NCI-H146 treated with DMSO at 0.1 percent for 48 hours (cell line): ENCODE measurements at regions not wholly inside any gene's neighbourhood (a gene's known extent, or its start where the extent isn't known, plus 50 kb on each side); places are given as distances from the start of the nearest gene placed in this dataset.

Source experiments
- DNase-seq: peaks from one replicate; lab custom pipeline; 2025; ENCODE audit not compliant: unreplicated experiment; lab: John Stamatoyannopoulos, UW

- DNase-seq: no peak
Observed at GRCh38 chr10:59595593-59595992, 114.1 kb downstream of the SLC16A9 start.

DNA sequence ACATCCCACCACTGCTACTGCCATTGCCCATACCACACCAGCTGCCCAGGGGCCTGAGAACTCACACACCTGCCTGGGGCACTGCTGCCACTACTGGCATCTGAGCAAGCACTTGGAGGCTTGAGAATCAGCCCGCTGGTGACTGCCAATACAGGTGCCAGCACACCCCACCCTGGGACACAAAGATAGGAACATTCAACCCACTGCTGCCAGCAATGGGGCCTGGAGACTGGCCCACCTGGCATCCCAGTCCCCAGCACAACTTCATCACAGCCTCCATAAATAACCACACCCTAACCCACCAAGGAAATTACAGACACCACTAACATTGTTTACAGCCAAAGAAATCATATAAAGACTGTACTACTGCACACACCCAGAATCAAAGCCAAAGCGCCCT, 115.9 kb downstream of the SLC16A9 start:
- DNase-seq: no peak

DNA sequence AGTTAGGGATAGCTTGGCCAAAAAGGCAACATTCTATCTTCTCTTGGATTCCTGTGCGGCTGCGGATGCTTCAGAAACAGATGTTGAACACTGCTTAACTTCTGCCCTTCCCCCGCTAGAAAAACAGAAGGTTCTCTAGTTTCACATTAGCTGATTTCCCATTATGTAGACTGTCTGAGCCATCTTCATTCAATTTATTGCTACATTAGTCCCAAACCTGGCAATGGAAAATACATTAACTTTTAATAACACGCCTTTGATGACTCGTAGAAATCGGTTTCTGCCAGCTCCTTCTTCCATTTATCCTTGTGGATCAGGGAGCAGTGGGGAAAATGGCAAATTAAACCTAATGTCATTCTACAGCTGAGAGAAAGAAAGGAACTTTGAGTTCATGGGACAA, 119.9 kb downstream of the SLC16A9 start:
- DNase-seq: no peak

DNA sequence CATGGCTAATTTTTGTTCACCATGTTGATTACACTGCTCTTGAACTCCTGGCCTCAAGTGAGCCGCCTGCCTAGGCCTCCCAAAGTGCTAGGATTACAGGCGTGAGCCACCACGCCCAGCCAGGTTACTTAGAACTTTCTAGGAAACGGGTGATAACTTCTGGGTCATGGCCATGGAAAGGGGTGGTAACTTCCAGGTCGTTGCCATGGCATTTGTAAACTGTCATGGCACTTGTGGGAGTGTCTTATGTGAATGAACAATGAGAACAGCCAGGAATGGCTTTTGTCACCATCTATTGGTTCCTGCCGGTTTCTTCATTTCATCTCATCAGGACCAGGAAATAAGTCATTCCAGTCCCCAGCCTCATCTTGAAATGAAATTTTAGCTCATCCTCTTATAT, 120.9 kb downstream of the SLC16A9 start:
- DNase-seq: no peak

- DNase-seq: no peak
Observed at GRCh38 chr10:59587756-59588140, 121.9 kb downstream of the SLC16A9 start.

- DNase-seq: no peak
Observed at GRCh38 chr10:59587083-59587755, 122.4 kb downstream of the SLC16A9 start.

DNA sequence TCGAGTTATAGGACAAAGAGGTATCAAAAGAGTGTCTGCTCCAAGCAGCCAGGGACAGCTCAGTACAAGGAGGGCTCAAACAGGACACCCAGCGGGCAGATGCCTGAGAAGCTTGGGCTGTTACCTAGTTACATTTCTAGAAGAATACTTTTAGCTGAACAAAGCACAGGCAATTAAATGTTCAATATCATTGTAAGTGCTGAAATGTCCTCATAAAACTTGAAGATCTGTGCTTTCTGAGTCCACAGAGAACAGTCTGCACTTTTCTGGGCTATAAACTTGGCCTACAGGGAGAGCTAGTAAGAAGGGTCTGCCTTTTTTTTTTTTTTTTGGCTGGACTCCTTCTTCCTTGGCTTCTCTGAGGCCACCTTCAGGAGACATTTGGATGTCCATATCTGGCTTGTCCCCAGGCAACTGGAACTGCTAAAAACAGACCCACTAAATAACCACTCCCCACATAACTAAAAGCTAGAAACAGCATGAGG, 123.2 kb downstream of the SLC16A9 start:
- no peak for DNase-seq

DNA sequence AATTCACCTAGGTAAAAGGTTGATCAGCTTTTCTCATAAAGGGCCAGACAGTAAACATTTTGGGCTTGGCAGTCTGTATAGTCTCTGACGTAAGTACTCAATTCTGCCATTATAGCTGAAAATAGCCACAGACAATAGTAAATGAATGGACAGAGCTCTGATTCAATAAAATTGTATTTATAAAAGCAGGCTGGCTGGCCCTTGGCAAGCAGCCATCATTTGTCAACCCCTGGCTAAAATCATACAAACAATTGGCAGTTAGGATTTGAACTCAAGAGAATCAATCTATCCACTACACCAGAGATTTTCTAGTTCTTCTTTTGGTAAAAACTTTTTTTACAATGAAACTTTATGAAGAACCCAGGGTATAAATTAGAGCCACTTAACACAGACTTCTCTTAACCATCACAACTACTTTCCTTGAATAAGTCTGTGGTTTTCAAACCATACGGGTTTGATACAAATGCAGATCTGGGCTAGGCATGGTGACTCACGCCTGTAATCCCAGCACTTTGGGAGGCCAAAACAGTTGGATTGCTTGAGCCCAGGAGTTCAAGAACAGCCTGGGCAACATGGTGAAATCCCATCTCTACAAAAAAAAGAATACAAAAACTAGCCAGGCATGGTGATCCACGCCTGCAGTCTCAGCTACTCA, 124.5 kb downstream of the SLC16A9 start:
- DNase-seq: peak; percentile 78

GRCh38 chr10:59582780-59583179, 126.9 kb downstream of the SLC16A9 start:
- no peak for DNase-seq

DNA sequence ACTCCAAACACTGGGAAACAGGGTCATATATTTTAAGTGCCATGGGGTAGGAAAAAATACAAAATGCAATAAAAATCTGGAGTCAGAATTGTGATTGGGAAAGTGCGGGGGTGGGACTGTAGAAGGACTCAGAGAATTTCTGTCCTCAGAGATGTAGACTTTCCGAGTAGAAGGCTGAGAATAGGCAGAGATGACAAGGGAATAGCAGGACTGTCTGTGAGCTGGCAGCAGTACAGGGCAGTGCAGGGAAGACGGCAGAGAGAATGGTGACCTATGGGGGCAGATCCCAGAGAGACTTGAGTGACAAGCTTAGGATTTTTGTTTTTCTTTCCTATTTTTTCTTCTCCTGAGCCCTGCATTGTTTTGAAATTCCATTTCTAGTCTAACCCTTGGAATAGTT, 127.6 kb downstream of the SLC16A9 start:
- no peak for DNase-seq

DNA sequence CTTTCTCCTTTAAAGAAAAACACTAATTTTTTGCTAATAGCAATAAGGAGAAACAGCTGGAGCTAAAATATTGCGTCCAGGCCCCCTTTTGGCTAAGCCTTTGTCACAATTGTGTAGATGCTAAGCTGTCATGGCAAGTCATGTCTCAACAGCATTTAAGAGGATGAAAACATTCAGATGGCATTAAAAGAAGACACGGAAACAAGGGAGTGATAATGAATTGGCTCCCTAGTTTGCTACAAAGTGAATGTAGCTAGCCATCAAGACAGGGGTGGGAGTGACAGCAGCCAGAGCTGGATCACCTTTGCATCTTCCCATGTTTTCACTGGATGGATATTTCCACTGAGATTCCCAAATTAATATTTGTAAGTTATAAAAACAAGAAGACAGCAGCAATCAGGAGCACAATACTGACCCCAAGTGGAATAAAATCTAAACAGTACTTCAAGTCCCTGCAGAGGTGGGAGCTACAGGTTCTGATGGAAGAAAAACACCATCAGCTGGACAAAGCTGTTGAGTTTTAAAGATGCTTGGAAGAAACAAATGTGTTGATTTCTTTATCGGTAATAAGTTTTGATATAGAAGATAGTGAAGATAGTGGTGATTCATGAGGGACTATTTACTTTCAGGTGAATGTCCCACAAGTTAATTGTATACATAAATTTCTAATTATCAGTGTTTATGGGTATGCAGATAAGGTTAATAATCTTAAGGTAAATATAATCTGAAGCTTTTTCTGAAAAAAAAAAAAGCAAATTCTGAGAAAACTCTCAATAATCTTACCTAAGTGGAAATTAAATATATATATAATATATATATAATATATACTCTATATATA, 129.4 kb downstream of the SLC16A9 start:
- peak; percentile 5 for DNase-seq

DNA sequence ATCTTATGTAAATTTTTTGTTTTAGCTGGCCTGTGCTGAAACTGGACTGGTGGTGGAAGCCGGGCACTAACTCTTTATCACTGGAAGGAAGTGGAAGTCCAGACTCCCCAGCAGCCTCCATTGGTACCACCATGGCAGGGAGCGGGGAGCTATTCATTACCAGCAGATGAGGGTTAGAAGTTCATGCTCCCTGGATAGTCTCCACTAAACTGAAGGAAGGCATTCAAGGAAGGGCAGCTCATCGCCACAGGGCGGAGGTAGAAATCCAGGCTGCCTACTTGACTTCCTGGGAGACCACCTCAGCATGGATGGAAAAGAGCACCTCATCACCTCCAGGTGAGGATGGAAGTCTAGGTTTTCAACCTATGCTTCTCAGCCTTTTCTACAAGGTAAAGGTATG, 130.9 kb downstream of the SLC16A9 start:
- DNase-seq: no peak

GRCh38 chr10:59577984-59578383, 131.7 kb downstream of the SLC16A9 start:
- DNase-seq: no peak

- DNase-seq: no peak
Observed at GRCh38 chr10:59575269-59575668, 134.4 kb downstream of the SLC16A9 start.

GRCh38 chr10:59563531-59563930, 146.1 kb downstream of the SLC16A9 start:
- DNase-seq: no peak

GRCh38 chr10:59562126-59562525, 147.5 kb downstream of the SLC16A9 start:
- DNase-seq: no peak

DNA sequence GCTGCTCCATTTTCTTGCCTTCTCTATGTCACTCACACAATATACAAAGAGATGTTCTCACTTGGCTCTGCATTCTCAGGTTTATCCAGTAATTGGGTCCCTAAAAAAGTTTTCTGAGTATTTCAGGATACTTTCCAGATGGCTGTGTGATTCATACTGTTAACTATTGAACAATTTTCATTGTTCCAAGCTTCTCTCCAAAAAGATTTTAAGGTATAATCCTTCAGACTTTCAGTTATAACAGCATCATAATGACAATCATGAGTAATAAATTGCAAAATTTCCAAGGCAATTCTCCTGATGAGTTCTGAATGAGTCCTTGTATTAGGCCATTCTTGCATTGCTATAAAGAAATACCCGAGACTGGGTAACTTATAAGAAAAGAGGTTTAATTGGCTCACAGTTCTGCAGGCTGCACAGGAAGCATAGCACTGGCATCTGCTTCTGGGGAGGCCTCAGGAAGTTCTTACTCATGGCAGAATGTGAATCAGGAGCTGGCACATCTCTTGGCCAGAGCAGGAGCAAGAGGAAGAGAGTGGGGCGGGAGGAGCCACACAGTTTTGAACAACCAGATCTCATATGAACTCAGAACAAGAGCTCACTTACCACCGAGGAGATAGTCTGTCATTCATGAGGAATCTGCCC, 148.1 kb downstream of the SLC16A9 start:
- DNase-seq: no peak

DNA sequence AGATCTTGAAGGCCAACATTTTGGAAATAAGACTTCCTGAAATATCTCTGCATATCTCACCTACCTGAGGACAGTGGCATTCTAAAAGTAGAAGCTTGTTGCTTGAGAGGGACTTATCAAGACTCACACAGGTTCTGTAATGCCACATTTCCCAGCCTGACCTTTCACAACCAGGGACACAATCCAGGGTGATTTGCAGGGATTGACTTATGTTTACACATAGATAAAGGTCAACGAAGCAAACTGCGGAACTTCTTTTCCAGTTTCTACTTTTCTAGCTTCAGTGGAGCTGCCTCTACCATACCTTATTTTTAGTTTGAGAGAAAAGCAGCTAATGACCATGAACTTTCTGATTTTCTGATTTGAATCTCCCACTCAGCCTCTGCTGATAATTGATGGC, 148.7 kb downstream of the SLC16A9 start:
- no peak for DNase-seq

- no peak for DNase-seq
Observed at GRCh38 chr10:59560161-59560560, 149.5 kb downstream of the SLC16A9 start.

DNA sequence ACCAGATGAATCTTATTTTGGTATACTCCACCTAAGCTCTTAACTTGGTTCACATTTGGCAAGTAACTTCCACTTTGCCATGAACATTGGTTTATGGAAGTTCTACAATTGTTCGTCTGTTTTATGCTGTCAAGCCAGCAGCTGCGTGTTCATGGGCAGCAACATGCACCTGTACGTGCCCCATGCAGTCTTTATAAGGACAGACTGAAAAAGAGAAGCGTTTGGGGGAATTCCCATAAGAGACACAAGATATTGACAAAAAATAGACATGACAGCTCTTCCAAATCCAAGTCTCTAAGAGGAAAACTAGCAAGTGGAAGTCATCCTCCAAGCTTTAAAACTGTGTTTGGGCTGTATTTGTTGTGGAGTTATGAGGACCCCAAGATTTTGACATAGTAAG, 151.6 kb downstream of the SLC16A9 start:
- no peak for DNase-seq

DNA sequence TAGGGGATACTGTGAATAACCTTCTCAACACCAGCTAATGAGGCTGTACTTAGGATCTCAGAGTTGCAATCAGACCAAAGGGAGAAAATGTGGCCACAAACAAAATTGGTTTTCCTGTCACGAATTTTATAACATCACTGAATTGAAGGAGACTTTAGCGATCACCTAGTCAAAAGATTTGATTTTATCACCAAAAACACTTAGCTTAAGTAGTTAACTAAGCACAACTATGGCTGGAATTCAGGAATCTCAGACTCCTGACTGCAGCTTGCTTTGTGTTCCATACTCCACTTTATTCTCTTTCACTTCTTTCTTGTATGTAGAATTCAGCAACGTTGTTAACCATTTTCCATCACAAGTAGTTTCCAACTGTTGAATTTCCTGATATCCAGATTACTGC, 152.0 kb downstream of the SLC16A9 start:
- no peak for DNase-seq
